DND-41 (cell line): ENCODE measurements at regions not wholly inside any gene's neighbourhood (a gene's known extent, or its start where the extent isn't known, plus 50 kb on each side); places are given as distances from the start of the nearest gene placed in this dataset.

Experiments
- CTCF ChIP-seq: IDR thresholded peaks from 2 replicates; pipeline ENCODE4 v1.5.1; 2012; ENCODE audit warnings: borderline replicate concordance, low read length, moderate library complexity, mild to moderate bottlenecking; ENCODE audit not compliant: poor library complexity, severe bottlenecking; ENCODE audit errors: extremely low read depth
- EZH2 ChIP-seq: IDR thresholded peaks from 3 replicates; pipeline ENCODE4 v1.6.1; 2012; ENCODE audit warnings: borderline replicate concordance, low read depth, mild to moderate bottlenecking, moderate library complexity, low read length, inconsistent platforms; ENCODE audit not compliant: severe bottlenecking

- TF ChIP-seq CTCF (no peak), EZH2 (no peak)
Measured at GRCh38 chr16:58882292-58882691, 148.2 kb upstream of the GOT2 start.
